Loucy (cell line): ENCODE measurements at regions not wholly inside any gene's neighbourhood (a gene's known extent, or its start where the extent isn't known, plus 50 kb on each side); places are given as distances from the start of the nearest gene placed in this dataset.

Source experiments
- H2AFZ ChIP-seq: fragments of 200-600 bp; sonication (generic); 2 replicates; pipeline ENCODE4 v1.6.0; 2016; ENCODE audit warnings: antibody characterized with exemption, mild to moderate bottlenecking, low read length, moderate library complexity
- H3F3A ChIP-seq: fragments of 200-600 bp; 2 replicates; pipeline ENCODE4 v1.6.0; 2016; ENCODE audit warnings: antibody characterized with exemption, low read depth, mild to moderate bottlenecking
- H3K27me3 ChIP-seq: fragments of 200-600 bp; sonication (generic); 2 replicates; pipeline ENCODE4 v1.6.1; 2014; ENCODE audit warnings: low read length, mild to moderate bottlenecking; ENCODE audit not compliant: insufficient read depth, poor library complexity, severe bottlenecking
- H3K36me3 ChIP-seq: fragments of 200-600 bp; sonication (generic); 2 replicates; pipeline ENCODE4 v1.6.1; 2016; ENCODE audit warnings: low read length; ENCODE audit not compliant: insufficient read depth
- H3K4me1 ChIP-seq: fragments of 200-600 bp; sonication (generic); 2 replicates; pipeline ENCODE4 v1.5.1; 2014; ENCODE audit warnings: low read length, mild to moderate bottlenecking; ENCODE audit not compliant: insufficient read depth, poor library complexity, severe bottlenecking
- H3K4me2 ChIP-seq: fragments of 200-600 bp; sonication (generic); 2 replicates; pipeline ENCODE4 v1.6.0; 2014; ENCODE audit warnings: antibody characterized with exemption, low read length, low read depth, mild to moderate bottlenecking; ENCODE audit not compliant: poor library complexity, severe bottlenecking
- H3K4me3 ChIP-seq: fragments of 200-600 bp; sonication (generic); 2 replicates; pipeline ENCODE4 v1.5.1; 2014; ENCODE audit warnings: low read length, mild to moderate bottlenecking, mixed read lengths; ENCODE audit not compliant: poor library complexity, severe bottlenecking
- H3K79me2 ChIP-seq: fragments of 200-600 bp; sonication (generic); 2 replicates; pipeline ENCODE4 v1.6.1; 2014; ENCODE audit warnings: low read length; ENCODE audit not compliant: insufficient read depth
- H3K9ac ChIP-seq: fragments of 200-600 bp; sonication (generic); 2 replicates; pipeline ENCODE4 v1.6.0; 2014; ENCODE audit warnings: mild to moderate bottlenecking, low read depth, low read length, moderate library complexity; ENCODE audit not compliant: poor library complexity, severe bottlenecking
- H3K9me2 ChIP-seq: fragments of 200-600 bp; sonication (generic); replicated peaks from 2 replicates; pipeline ENCODE4 v1.6.1; 2016; ENCODE audit warnings: low read depth, low read length, mixed read lengths
- H3K9me3 ChIP-seq: fragments of 200-600 bp; sonication (generic); 2 replicates; pipeline ENCODE4 v1.6.1; 2014; ENCODE audit warnings: mild to moderate bottlenecking, antibody characterized with exemption, low read length, low read depth; ENCODE audit not compliant: insufficient read depth
- H4K20me1 ChIP-seq: fragments of 200-600 bp; sonication (generic); 2 replicates; pipeline ENCODE4 v1.6.0; 2014; ENCODE audit warnings: antibody characterized with exemption, low read length, mild to moderate bottlenecking; ENCODE audit not compliant: insufficient read depth, poor library complexity, severe bottlenecking
- CTCF ChIP-seq: fragments of 200-600 bp; sonication (generic); conservative IDR thresholded peaks from 2 replicates; pipeline ENCODE4 v1.5.1; 2014; ENCODE audit warnings: mild to moderate bottlenecking, antibody characterized with exemption, low read length
- EZH2phosphoT487 ChIP-seq: fragments of 200-600 bp; IDR thresholded peaks from 2 replicates; pipeline ENCODE4 v1.6.1; 2018; ENCODE audit warnings: antibody characterized with exemption, mild to moderate bottlenecking, moderate library complexity, borderline replicate concordance

- H3K9me2 ChIP-seq: no peaks in the 10 kb centered on the region
- TF ChIP-seq CTCF: no peak
- no peak for TF ChIP-seq EZH2phosphoT487
- H3F3A ChIP-seq: no peaks in the 10 kb centered on the region
- H3K9ac ChIP-seq: no peak overlapping the region
- H3K36me3 ChIP-seq: no peaks in the 10 kb centered on the region
- H3K4me2 ChIP-seq: no peak overlapping the region
- H3K79me2 ChIP-seq: no peaks in the 10 kb centered on the region
- H3K9me3 ChIP-seq: no peaks in the 10 kb centered on the region
- no peaks in the 10 kb centered on the region for H3K4me1 ChIP-seq
- no peaks in the 10 kb centered on the region for H4K20me1 ChIP-seq
- no peaks in the 10 kb centered on the region for H3K27me3 ChIP-seq
- no peak overlapping the region for H2AFZ ChIP-seq
- no peak overlapping the region for H3K4me3 ChIP-seq
Observed at GRCh38 chr15:97009031-97009431, 678.5 kb downstream of the NR2F2 start.

GRCh38 chr15:97012986-97013385 lies 682.5 kb downstream of the NR2F2 start:
- no peaks in the 10 kb centered on the region for H3K9me3 ChIP-seq
- H3K9ac ChIP-seq: no peak overlapping the region
- no peaks in the 10 kb centered on the region for H3K27me3 ChIP-seq
- no peaks in the 10 kb centered on the region for H3K9me2 ChIP-seq
- H3F3A ChIP-seq: no peaks in the 10 kb centered on the region
- H2AFZ ChIP-seq: no peak overlapping the region
- no peak overlapping the region for H3K4me2 ChIP-seq
- H3K79me2 ChIP-seq: no peaks in the 10 kb centered on the region
- H3K36me3 ChIP-seq: no peaks in the 10 kb centered on the region
- TF ChIP-seq CTCF (no peak), EZH2phosphoT487 (no peak)
- no peaks in the 10 kb centered on the region for H4K20me1 ChIP-seq
- H3K4me3 ChIP-seq: no peak overlapping the region
- H3K4me1 ChIP-seq: no peaks in the 10 kb centered on the region

GRCh38 chr15:97013491-97013890 lies 683.0 kb downstream of the NR2F2 start:
- Histone ChIP-seq H3K9ac (no peak overlapping the region), H3K4me1 (no peaks in the 10 kb centered on the region), H3K9me3 (no peaks in the 10 kb centered on the region), H3K27me3 (no peaks in the 10 kb centered on the region), H3K79me2 (no peaks in the 10 kb centered on the region), H4K20me1 (no peaks in the 10 kb centered on the region), H3K4me2 (no peak overlapping the region), H3K9me2 (no peaks in the 10 kb centered on the region), H3K36me3 (no peaks in the 10 kb centered on the region), H2AFZ (no peak overlapping the region), H3F3A (no peaks in the 10 kb centered on the region), H3K4me3 (no peak overlapping the region)
- TF ChIP-seq EZH2phosphoT487 (no peak), CTCF (no peak)
